NCI-H187 treated with DMSO at 0.1 percent for 48 hours (cell line): ENCODE measurements at regions not wholly inside any gene's neighbourhood (a gene's known extent, or its start where the extent isn't known, plus 50 kb on each side); places are given as distances from the start of the nearest gene placed in this dataset.
"Not testable (repeated sequence)": the region's sequence is repeated elsewhere in the genome, so short reads cannot be mapped to it uniquely, and the experiment has no call there.

Experiments
- DNase-seq: peaks from one replicate; lab custom pipeline; 2025; lab: John Stamatoyannopoulos, UW

- DNase-seq = no peak
Measured at GRCh38 chr21:28282833-28283232, 709.8 kb downstream of the LTN1 start.

- DNase-seq = not testable (repeated sequence)
Measured at GRCh38 chr21:28281357-28281756, 711.3 kb downstream of the LTN1 start.

DNA sequence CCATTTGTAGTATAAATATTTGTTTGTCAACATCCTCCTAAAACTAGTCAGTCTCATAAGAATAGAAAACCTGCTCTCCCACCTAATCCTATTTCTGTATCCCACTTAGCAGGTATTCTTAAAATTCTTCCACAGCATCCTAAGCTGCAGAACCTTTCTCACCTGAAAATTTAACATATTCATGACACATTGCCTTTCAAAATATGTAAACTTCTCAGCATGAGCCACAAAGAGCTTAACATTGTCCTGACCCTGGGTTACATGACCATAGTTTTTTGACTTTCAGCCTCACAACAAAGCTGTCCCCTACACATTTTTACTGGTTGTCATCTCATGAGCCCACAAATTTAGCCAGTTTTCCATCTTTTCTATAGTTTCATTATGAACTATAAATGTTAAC is 712.1 kb downstream of the LTN1 start:
- DNase-seq = no peak

- no peak for DNase-seq
Measured at GRCh38 chr21:28277324-28277723, 715.4 kb downstream of the LTN1 start.

DNA sequence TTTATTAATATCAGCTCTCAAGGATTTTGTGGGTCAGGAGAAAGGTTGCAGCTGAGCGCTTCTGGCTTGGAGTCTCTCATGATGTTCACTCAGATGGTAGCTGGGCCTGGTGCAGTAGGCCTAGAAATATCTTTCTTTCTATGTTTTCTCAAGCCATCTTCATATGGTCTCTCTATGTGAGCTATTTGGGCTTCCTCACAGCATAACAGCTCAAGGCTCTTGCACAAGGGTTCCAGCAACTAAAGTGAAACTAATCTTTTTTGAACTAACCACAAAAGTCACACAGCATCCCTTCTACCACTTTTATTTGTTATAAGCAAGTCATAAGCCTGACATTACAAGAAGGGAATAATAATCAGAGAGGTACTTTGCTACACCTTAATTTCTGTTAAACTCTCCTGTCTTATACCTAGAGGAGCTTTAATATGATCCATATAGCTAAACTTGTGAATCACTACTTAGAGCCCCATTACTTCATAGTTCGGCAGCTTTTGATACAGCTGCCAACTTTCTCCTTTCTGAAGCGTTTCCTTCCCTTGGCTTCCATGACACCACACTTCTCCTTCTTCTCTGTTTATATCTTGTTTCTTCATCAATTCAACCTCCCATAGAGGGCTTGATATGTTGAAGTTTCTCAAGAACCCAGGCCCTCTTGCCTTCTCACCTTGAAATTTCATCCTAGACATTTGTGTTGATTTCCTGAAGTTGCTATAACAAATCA is 720.2 kb downstream of the LTN1 start:
- DNase-seq = no peak

GRCh38 chr21:28269173-28269572 is 723.5 kb downstream of the LTN1 start:
- no peak for DNase-seq

DNA sequence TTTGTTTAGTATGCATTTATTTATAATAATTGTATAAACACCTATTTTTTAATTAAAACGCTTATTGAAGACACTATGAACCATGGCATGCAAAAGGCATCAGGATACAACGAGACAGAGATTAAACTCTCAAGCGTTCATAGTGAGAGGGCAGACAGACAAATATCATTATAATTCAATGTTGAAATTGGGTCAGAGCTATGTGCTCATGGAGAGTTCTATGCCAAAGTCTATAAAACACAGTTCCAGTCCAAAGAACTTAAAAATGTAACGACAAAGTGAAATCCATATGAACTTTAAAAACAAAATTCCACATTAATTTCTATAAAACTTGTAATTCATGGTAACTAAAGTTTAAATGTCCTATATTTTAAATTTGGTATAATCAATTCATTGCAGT is 724.0 kb downstream of the LTN1 start:
- no peak for DNase-seq

- DNase-seq = no peak
Measured at GRCh38 chr21:28267449-28267848, 725.2 kb downstream of the LTN1 start.

- DNase-seq = no peak
Measured at GRCh38 chr21:28266061-28266460, 726.6 kb downstream of the LTN1 start.

DNA sequence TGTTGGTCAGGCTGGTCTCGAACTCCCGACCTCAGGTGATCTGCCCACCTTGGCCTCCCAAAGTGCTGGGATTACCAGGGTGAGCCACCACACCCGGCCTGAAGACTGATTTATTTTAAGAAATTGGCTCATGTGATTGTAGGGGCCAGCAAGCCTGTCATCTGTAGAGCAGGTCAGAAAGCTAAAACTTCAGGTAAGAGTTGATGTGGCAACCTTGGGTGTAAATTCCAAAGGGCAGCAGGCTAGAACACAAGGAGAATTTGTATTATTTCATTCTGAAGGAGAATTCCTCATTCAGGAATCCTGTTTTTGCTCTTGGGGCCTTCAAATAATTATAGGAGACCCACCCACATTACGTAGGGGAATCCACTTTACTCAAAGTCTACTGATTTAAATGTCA is 728.7 kb downstream of the LTN1 start:
- DNase-seq = no peak

- DNase-seq = no peak
Measured at GRCh38 chr21:28261298-28261697, 731.4 kb downstream of the LTN1 start.

GRCh38 chr21:28257276-28257675 is 735.4 kb downstream of the LTN1 start:
- DNase-seq = no peak

DNA sequence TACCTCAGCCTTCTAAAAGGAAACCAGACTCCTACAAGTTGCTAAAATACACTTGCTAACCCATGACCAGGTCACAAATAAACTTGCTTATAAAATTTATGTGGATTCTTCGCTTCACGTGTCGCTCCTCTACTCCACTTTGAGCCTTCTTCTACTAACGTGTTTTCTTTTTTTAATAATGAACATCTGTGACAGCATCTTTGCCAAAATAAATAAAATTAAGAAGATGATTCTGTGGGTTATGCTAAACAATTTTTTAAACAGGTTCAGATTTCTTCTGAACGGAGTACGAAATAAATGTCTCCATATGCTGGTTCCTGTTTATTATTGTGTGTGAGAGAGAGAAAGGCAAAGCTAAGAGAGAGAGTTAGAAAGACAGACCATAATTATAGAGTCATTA is 735.8 kb downstream of the LTN1 start:
- DNase-seq = no peak

- DNase-seq = no peak
Measured at GRCh38 chr21:28256420-28256831, 736.3 kb downstream of the LTN1 start.

DNA sequence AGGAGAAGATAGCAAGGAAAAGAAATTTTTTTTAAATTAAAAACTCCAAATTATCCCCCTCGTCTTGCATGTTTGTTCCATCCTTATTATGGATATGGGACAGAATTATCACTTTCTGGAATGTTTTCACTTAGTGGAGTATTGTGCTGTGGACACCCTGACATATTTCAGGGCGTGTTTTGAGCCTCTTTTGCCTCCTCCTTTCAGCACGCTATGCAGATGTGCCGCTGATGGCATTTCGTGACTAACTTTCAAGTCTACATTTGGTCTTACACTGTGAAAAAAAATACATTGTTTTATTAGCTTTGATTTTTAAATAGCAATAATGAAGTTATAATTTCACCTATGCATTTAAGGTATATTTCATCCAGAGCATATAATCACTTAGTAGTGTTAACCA is 738.7 kb downstream of the LTN1 start:
- DNase-seq = no peak

DNA sequence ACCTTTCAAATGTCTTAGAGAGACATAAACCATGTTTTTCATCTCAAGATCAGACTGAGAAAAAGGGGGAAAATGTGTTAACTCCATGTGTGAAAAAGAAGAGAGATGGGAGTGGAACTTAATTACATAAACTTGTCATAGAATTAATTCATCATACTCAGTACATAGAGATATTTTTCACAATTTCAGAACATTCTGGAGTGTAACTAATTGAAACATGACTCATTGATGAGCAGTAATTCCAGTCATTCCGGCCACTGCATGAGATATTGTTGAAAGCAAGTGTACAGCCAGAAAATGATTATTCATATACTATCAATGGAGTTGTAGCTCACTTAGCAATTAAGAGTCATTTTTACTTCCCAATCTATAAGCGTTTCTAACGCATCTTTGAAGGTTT is 739.3 kb downstream of the LTN1 start:
- no peak for DNase-seq

DNA sequence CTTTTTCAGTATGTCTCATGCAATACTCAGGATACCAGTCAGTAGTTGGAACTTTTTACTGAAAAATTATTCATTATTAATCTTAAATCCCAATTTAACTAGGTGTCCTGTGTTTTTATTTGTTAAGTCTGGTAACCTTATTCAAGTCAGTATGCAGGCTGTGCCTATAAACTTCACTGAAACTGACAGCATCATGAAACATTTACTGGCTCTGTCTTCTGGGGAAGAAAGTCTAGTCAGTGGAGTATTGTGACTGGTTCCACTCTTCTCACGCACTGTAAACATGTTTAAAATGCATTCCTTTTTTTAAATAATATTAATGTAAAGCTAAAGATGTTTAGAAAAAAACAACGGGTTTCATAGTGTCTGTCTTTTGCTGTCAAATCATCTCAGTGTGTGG is 739.7 kb downstream of the LTN1 start:
- no peak for DNase-seq

GRCh38 chr21:28250946-28251345 is 741.7 kb downstream of the LTN1 start:
- DNase-seq = no peak

GRCh38 chr21:28247454-28248020 is 745.1 kb downstream of the LTN1 start:
- DNase-seq = no peak

DNA sequence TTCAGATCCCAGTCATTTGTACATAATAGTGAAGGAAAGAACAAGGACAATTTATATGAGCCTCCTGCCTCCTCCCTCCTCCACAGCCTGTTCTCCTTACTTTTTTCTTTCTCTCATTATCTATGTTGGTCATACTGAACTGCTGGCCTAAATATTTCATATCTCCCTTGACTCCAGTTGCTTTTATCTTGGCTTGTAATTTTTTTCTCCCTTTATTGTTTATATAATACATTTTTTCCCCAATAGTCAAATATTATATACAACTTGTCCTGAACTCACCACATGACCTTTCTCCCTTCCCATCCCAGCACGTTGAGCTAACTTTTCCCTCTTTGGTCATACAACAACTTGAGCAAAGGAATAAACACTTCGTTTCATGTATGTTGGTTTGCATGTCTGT is 752.1 kb downstream of the LTN1 start:
- DNase-seq = no peak

DNA sequence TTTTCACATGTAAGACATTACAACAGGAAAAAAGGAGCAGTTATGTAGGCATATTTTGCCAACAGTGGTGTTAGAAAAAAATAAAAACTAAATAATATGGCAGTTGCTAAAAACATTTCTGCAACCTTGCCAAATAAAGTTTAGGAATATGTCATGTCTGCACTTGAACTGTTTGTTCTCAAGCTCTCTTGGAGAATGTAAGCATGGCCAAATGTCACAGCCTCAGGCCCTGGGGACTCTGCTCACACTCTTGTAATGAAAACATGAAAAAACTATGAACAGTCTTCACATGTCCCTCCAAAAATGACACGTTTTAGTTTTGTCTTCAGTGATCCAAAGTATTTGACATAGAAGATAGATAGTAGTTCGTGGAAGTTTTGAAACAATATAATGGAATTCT is 753.3 kb downstream of the LTN1 start:
- DNase-seq = no peak

DNA sequence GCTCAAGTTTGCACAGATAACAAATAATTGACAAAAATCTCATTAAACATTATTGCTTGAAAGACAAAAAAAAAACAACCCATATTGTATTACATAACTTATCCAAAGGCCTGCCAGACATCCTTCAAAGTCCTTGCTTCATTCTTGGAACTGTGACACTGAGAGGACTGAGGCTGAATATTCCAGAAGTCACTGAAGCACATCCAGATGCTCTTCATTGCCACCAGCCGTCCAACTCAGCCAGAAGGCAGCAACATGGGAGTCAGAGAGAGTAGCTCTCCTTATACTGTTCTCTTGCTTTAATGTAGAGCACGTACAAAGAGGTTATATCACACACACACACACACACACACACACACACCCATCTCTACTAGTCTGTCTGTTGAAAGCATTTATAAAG is 755.0 kb downstream of the LTN1 start:
- DNase-seq = no peak

DNA sequence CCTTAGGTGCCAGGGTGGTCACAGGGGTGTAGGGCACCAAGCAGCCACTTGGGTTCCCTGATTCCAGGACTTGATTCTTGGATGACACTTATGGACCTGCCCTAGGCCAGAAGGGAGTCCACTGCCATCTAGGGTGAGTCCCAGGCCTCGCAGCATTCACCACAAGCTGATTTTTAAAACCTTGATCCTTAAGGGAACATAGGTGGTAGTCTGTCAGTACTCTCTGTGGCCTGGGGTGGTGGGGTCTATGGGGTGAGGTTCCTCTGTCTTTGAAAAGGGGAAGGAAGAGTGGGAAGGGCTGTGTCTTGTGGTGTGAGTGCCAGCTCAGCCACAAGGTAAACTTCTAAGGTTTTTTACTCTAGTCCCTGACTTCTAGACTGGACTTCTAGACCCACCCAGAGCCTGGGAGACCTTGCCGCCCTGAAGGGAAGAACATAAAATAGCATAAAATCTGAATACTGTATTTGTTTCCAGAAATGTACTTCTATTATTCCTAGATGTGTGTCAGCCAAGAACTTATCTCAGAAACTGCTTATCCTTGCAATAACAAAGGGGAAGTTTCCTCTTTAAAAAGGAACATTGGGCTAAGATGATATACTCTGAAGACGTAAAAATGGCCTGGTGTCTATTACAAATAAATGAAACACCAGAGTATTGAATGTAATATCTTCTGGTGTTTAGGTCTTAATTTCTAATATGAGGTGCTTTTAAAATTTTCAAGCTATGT is 757.3 kb downstream of the LTN1 start:
- no peak for DNase-seq

- no peak for DNase-seq
Measured at GRCh38 chr21:28234326-28234725, 758.4 kb downstream of the LTN1 start.
